DOHH2 (cell line): ENCODE measurements at regions not wholly inside any gene's neighbourhood (a gene's known extent, or its start where the extent isn't known, plus 50 kb on each side); places are given as distances from the start of the nearest gene placed in this dataset.

ENCODE experiments used
- H3F3A ChIP-seq: fragments of 200-600 bp; sonication (generic), shearing (Covaris generic); 2 replicates; pipeline ENCODE4 v1.6.0; 2016; ENCODE audit warnings: antibody characterized with exemption, mild to moderate bottlenecking; ENCODE audit not compliant: control insufficient read depth, insufficient read depth
- H3K27ac ChIP-seq: fragments of 200-600 bp; sonication (generic); 2 replicates; pipeline ENCODE4 v1.5.1; 2014; ENCODE audit warnings: low read depth, mild to moderate bottlenecking, low read length, moderate library complexity
- H3K27me3 ChIP-seq: fragments of 200-600 bp; sonication (generic); 2 replicates; pipeline ENCODE4 v1.6.1; 2014; ENCODE audit warnings: mild to moderate bottlenecking, low read length, mixed read lengths; ENCODE audit not compliant: control insufficient read depth
- H3K36me3 ChIP-seq: fragments of 200-600 bp; sonication (generic); 2 replicates; pipeline ENCODE4 v1.6.1; 2014; ENCODE audit warnings: mild to moderate bottlenecking, low read length, moderate library complexity, mixed read lengths; ENCODE audit not compliant: control insufficient read depth
- H3K4me1 ChIP-seq: fragments of 200-600 bp; sonication (generic); 2 replicates; pipeline ENCODE4 v1.6.1; 2014; ENCODE audit warnings: mild to moderate bottlenecking, low read length, mixed read lengths; ENCODE audit not compliant: control insufficient read depth
- H3K4me2 ChIP-seq: fragments of 200-600 bp; sonication (generic); 2 replicates; pipeline ENCODE4 v1.6.0; 2014; ENCODE audit warnings: mild to moderate bottlenecking, low read length, moderate library complexity
- H3K4me3 ChIP-seq: fragments of 200-600 bp; sonication (generic); 2 replicates; pipeline ENCODE4 v1.5.1; 2014; ENCODE audit warnings: mild to moderate bottlenecking, low read length, mixed read lengths
- H3K79me2 ChIP-seq: fragments of 200-600 bp; sonication (generic); 2 replicates; pipeline ENCODE4 v1.6.1; 2014; ENCODE audit warnings: mild to moderate bottlenecking, low read length, mixed read lengths; ENCODE audit not compliant: control insufficient read depth
- H3K9me2 ChIP-seq: fragments of 200-600 bp; sonication (generic); replicated peaks from 2 replicates; pipeline ENCODE4 v1.6.1; 2014; ENCODE audit warnings: mild to moderate bottlenecking, low read length, mixed read lengths; ENCODE audit not compliant: control insufficient read depth
- H3K9me3 ChIP-seq: fragments of 200-600 bp; sonication (generic); 2 replicates; pipeline ENCODE4 v1.6.1; 2014; ENCODE audit warnings: antibody characterized with exemption, low read length, mixed read lengths; ENCODE audit not compliant: control insufficient read depth, insufficient read depth
- H4K20me1 ChIP-seq: fragments of 200-600 bp; sonication (generic); 2 replicates; pipeline ENCODE4 v1.6.0; 2014; ENCODE audit warnings: low read depth, mild to moderate bottlenecking, antibody characterized with exemption, low read length, moderate library complexity; ENCODE audit not compliant: control insufficient read depth, insufficient read depth
- CTCF ChIP-seq: fragments of 200-600 bp; sonication (generic); IDR thresholded peaks from one replicate; pipeline ENCODE4 v1.5.1; 2014; ENCODE audit warnings: antibody characterized with exemption, mild to moderate bottlenecking, low read depth, low read length; ENCODE audit not compliant: poor library complexity, severe bottlenecking
- EZH2phosphoT487 ChIP-seq: fragments of 200-600 bp; sonication (generic); IDR thresholded peaks from 2 replicates; pipeline ENCODE4 v1.6.1; 2017; ENCODE audit warnings: borderline replicate concordance, mild to moderate bottlenecking, antibody characterized with exemption, low read length, moderate library complexity, mixed read lengths

- H3K4me1 ChIP-seq = no peaks in the 10 kb centered on the region
- H3K4me2 ChIP-seq = no peak overlapping the region
- no peak for TF ChIP-seq CTCF
- no peak for TF ChIP-seq EZH2phosphoT487
- no peaks in the 10 kb centered on the region for H3K27me3 ChIP-seq
- H3F3A ChIP-seq = no peaks in the 10 kb centered on the region
- no peaks in the 10 kb centered on the region for H3K9me2 ChIP-seq
- H3K79me2 ChIP-seq = no peaks in the 10 kb centered on the region
- H3K9me3 ChIP-seq = peaks cover 66% of the 10 kb centered on the region; the same call in 1 of the 2 replicates
- H3K4me3 ChIP-seq = no peak overlapping the region
- no peaks in the 10 kb centered on the region for H4K20me1 ChIP-seq
- H3K36me3 ChIP-seq = no peaks in the 10 kb centered on the region
- H3K27ac ChIP-seq = no peak overlapping the region
These were observed 84.6 kb downstream of the PDGFA start for GRCh38 chr7:434891-435629.

GRCh38 chr7:435630-436366 lies 83.8 kb downstream of the PDGFA start:
- H3K4me2 ChIP-seq = no peak overlapping the region
- no peaks in the 10 kb centered on the region for H3K27me3 ChIP-seq
- no peaks in the 10 kb centered on the region for H3K4me1 ChIP-seq

GRCh38 chr7:436367-437128 lies 83.1 kb downstream of the PDGFA start:
- Histone ChIP-seq H3K4me1 (no peaks in the 10 kb centered on the region), H3K4me3 (no peak overlapping the region), H4K20me1 (no peaks in the 10 kb centered on the region), H3K9me3 (peaks cover 69% of the 10 kb centered on the region; the same call in 1 of the 2 replicates), H3K79me2 (no peaks in the 10 kb centered on the region), H3K27me3 (no peaks in the 10 kb centered on the region), H3K9me2 (no peaks in the 10 kb centered on the region), H3K27ac (no peak overlapping the region), H3K4me2 (no peak overlapping the region), H3F3A (no peaks in the 10 kb centered on the region), H3K36me3 (no peaks in the 10 kb centered on the region)
- TF ChIP-seq EZH2phosphoT487 = no peak
- TF ChIP-seq CTCF = no peak

More at GRCh38 chr7:435630-436366, 83.8 kb downstream of the PDGFA start:
- TF ChIP-seq CTCF = no peak
- no peak for TF ChIP-seq EZH2phosphoT487
- no peak overlapping the region for H3K4me3 ChIP-seq
- H3K36me3 ChIP-seq = no peaks in the 10 kb centered on the region
- peaks cover 68% of the 10 kb centered on the region; the same call in 1 of the 2 replicates for H3K9me3 ChIP-seq
- H3K27ac ChIP-seq = no peak overlapping the region
- no peaks in the 10 kb centered on the region for H3K79me2 ChIP-seq
- H4K20me1 ChIP-seq = no peaks in the 10 kb centered on the region
- H3K9me2 ChIP-seq = no peaks in the 10 kb centered on the region
- H3F3A ChIP-seq = no peaks in the 10 kb centered on the region
